GM18867 (cell line): ENCODE measurements at regions not wholly inside any gene's neighbourhood (a gene's known extent, or its start where the extent isn't known, plus 50 kb on each side); places are given as distances from the start of the nearest gene placed in this dataset.

ENCODE experiments used
- ATAC-seq: cut with Tn5 transposase; IDR thresholded peaks from one replicate; pipeline ENCODE4 v1.9.1; 2021; ENCODE audit warnings: mild to moderate bottlenecking, moderate library complexity; ENCODE audit not compliant: unreplicated experiment

DNA sequence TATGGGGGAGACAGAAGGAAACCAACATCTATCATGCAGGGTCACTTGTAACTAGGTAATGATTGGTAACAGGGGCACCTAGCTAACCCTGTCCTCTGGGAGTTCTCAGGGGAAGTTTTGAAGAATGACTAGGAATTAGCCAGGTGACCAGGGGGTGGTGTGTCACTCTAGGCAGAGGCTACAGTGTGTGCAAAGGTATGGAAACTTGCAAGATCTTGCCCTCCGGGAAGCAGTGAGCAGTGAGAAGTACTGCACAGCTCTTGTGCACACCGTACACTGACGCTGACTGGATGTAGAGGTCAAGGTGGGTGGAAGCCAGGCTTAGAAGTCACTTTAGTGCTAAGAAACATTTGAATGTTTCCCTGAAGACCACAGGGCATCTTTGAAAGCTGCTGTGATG is 62.9 kb upstream of the LMO4 start:
- ATAC-seq, result no peak

DNA sequence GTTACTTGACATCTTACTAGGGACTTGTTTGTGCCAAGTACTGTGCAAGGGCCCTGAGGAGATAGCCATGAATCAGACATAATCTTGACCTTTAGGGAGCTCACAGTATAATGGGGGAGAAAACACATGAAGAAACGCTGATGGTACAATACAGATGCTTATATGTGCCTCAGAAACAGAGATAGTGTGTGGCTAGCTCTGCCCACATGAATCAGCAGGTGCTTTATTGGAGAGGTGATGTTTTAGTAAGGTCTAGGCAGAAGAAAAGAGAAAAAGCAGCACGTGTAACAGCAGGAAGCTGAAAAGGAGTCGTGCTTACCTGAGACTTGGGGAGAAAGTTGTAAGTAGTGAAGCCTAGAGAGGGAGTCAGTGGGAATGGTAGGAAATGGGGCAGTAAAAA is 60.6 kb upstream of the LMO4 start:
- ATAC-seq, result no peak

- ATAC-seq, result no peak
These were observed 58.8 kb upstream of the LMO4 start for GRCh38 chr1:87269921-87270320.

GRCh38 chr1:87273291-87273690 is 55.4 kb upstream of the LMO4 start:
- ATAC-seq, result no peak

DNA sequence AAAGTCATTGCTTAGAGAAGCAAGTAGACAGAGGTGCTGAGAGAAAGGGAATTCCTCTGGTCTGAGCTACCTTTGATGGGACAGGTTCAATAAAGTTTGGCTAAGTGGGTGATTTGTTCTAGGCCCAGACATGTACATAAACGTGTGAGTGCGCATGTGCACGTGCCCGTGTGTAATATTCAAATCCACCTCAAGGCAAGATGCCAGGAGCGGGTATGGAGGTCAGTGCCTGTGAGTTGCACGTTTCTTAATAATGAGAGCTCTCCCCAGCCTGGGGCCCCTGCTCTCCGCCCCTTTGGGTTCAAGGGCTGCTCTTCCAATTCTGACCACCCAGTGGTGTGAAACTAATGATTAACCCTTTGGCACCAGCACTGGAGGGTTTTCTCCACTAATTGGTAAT is 53.8 kb upstream of the LMO4 start:
- ATAC-seq, result no peak

- no peak for ATAC-seq
These were observed 49.7 kb upstream of the LMO4 start for GRCh38 chr1:87278825-87279535.
